GM18505 (cell line): ENCODE measurements at regions not wholly inside any gene's neighbourhood (a gene's known extent, or its start where the extent isn't known, plus 50 kb on each side); places are given as distances from the start of the nearest gene placed in this dataset.

ENCODE experiments used
- ATAC-seq: cut with Tn5 transposase; IDR thresholded peaks from one replicate; pipeline ENCODE4 v1.9.1; 2021; ENCODE audit not compliant: unreplicated experiment
- POLR2A ChIP-seq: IDR thresholded peaks from 4 replicates; pipeline ENCODE4 v1.6.1; 2011; ENCODE audit warnings: borderline replicate concordance; ENCODE audit not compliant: insufficient read depth, insufficient read length; ENCODE audit errors: extremely low read depth

DNA sequence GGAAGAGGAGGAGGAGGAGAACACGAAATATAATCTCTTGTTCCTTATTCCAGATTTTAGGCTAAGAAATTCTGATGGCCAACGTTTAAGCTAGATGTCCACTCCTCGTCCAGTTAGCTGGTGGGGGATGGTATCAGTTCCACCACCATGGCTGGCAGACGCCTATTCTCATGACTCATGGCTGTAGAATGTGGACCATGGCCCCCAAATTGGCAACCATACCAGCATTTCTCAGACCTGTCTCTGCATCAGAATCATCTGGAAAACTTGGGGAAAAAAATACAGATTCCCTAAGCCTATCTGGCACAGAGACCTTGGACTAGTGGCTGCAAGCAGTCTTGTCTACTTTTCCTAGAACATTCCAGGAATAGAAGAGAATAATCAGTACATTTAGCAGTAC, 267.7 kb upstream of the SIX2 start:
- no peak for TF ChIP-seq POLR2A
- no peak for ATAC-seq

DNA sequence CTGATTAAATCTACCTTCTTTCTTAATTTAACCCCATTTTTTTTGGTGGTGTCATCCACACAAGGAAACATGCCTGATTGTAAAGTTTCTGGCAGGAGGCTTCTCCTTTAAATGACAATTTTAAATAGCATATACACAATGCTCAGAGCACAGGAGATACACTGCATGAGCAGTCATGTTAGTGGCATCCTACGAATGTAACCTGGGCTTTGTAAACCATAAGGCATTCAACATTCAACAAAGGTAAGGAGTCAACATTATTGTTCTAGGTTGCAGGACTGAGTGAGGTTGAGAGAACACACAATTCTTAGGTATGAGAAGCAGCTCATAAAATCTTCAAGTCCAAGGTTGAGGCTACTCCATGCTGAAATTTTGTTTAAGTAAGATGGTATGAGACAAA, 266.6 kb upstream of the SIX2 start:
- no peak for ATAC-seq
- TF ChIP-seq POLR2A: no peak

DNA sequence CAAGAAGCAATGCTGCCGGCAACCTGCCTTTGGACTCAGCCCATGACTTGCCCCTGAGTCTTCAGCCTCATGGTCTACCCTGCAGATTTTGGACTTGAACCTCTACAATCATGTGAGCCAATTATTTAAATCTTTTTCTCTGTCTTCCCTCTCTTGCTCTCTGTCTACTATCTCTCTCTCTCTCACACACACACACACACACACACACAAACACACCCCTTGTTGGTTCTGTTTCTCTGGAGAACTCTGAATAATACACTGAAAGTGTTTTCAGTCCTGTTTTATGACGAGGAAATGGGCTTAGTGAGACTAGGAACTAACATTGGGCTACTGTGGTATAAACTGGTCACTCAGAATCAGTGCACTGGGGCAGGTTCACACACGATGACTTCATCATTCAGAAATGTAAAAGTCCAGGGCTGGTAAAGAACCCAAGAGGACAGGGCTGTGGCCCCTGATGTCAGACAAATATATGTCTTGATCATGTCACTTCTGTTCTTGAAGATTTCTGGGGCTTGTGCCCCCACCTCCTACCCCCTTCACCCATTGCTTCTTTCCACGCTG, 266.1 kb upstream of the SIX2 start:
- ATAC-seq: no peak
- TF ChIP-seq POLR2A: no peak

DNA sequence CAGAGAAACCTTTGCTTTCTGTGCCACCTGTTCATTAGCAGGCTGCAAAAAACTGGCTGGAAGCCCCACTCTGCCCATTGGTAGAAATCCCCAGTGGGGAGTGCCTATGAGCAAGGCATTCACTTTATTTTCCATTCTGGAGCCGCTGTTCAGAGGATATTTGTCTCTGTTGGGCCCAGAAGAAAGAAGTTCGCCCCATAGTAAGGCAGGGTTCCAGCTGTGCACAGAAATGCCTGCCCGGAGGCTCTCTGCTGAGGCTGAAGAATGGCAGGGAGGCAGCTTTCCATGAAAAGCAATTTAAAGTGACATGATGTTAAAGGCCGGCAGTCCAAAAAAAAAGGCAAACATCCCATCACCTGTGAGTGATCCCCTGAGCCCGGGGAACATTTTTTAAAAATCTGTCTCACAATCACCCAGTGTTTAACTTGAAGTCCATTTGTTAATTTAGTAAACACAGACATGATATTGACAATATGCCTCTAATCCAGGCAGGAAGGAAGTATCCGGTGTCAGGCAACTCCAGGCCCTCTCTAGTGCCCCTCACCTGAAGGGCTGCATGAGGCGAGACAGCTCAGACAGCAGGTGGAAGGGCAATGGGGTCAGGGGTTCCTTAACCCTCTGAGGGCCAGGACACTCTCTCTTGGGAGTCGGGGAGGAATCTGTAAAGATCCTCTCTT, 265.1 kb upstream of the SIX2 start:
- no peak for TF ChIP-seq POLR2A
- no peak for ATAC-seq

DNA sequence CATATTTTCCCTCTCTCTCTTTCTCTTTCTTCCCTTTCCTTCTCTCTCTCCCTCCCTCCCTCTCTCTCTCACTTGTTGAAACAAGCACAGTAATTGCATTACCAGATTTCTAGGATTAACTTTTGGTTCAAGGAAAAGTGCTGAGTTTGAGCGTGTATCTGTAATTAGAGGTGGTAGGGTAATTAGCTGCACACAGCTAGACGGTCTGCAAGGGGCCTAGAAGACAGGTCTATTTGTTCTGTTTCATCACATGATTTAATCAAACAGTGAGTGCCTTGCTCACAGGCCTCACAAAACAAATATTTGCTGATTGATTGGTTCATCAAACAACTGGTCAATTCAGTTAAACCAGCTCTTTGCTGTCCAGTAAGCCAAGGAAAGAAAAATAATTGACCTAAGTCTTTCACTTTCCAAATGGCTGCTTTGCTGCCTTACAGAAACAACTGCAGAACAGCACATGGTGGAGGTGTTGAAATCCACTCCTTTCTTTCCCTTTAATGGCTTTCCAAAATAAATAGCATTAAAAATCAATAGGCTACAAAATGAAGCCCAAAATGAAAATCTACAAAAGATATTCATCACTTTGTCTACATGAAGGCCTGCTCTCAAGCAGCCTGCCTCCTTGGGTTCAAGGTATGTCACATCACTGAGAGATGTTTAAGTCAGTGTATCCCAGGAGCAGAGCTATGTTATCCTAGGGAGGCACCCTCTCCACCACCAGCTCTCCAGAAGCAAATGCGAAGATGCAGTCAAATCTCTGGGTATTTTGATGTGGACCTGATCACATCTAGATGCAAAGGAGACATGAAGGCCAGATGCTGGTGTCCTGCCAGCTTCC, 264.4 kb upstream of the SIX2 start:
- TF ChIP-seq POLR2A: no peak
- no peak for ATAC-seq

DNA sequence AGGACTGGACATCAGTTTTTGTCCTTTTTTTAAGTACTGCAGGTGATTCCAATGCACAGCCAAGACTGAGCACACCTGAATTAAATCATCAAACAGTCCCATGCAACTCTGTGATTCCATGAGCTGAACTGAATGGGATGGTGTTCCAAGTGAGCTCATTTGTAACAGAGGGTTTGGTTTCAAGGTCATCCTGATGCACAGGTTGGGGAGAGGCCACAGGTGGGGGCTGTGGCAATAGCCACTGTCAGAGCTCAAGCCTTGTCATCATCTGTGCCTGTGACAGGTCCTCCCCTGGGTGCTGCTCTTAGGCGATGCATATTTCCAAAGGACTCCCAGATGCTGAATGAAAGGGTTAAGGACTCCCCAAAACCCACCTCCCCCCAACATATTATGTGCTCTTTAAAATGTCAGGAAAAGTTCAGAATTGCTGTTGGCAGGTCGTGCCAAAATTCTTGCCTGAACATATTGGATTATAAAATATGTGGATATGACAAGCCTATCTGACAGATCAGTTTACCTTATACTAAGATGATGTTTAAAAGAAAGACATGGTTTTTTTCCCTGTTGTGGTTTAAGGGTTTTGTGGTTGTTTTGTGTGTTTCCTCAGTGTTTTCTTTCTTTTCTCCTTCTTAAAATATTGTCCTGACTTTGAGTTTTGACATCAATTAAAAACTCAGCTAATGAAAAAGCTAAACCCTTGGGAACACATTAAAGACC, 263.5 kb upstream of the SIX2 start:
- ATAC-seq: no peak
- TF ChIP-seq POLR2A: no peak

DNA sequence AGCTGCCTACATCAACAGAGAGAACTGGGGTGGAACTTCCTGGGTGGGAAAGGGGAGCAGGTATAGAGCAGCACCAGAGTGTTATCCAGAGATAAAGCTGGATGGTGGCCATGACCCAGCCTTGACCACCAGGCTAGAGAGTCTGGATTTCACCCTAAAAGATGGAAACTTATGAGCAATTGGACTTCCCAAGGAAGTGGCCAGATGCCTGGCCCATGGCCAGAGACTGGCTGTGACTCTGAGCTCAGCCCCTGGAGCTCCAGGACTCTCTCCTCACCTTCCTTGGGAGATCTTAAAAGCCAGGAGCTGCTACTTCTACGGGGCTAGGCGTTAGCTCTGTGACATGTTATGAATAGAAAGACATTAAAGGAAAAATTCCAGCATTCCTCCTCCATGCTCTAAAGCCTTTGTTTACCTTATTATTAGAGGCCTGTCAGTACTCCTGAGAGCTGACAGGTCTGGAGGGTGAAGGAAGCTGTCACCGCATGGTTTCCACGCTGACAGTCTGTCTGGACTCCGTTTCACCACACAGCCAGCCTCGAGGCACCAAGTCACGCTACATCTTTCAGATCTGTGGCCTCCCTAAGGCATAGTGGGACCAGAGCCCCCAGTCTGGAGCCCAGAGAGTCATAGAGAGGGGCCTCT, 260.0 kb upstream of the SIX2 start:
- ATAC-seq: no peak
- no peak for TF ChIP-seq POLR2A

DNA sequence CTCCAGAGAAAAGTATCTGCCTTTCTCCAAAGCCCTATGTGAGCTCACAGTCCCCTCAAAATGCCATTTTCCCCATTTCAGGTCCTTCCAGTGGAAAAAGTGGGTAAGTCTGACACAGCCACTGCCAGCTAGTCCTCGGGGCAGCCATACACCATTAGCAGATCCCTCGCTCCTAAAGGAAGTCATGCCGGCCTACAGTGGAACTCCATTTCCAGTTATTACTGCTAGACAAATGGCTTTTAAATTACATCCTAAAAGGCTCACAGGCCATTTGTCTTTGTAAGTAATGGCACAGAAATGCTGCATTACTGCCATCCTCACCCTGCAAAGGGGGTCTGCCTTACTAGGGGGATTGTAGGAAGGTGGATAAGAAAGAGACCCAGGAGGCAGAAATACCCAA, 259.4 kb upstream of the SIX2 start:
- no peak for ATAC-seq
- TF ChIP-seq POLR2A: no peak

DNA sequence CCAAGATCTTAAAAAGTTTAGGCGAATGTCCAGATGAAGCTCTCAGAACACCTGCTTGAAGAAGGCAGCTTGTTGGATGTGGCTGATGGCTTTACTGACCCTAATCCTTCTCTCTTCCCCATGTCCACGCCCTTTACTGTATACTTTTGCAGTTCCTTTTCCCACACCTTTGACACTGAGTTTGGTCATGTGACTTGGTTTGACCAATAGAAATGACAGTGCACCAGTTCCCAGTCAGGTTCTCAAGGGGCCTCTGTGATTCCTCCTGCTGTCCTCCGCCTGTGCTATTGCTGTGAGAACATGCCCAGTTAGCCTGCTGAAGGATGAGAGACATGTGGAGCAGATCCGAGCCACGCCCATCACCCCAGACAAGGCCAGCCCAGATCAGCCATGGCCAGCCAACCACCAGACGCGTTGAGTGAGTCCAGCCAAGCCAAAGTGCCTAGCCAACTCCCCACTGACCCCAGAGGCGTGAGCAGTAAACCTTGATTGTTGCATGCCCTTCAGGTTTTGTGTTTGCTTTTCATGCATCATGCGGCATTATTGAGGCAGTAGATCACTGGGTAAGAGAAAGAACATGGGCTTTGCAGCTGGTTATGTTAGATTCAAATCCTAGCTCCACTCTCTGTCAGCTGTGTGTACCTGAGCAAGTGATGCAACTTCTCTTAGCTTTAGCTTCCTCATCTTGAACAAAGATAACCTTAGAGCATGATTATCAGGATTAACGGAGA, 258.0 kb upstream of the SIX2 start:
- no peak for ATAC-seq
- TF ChIP-seq POLR2A: no peak

DNA sequence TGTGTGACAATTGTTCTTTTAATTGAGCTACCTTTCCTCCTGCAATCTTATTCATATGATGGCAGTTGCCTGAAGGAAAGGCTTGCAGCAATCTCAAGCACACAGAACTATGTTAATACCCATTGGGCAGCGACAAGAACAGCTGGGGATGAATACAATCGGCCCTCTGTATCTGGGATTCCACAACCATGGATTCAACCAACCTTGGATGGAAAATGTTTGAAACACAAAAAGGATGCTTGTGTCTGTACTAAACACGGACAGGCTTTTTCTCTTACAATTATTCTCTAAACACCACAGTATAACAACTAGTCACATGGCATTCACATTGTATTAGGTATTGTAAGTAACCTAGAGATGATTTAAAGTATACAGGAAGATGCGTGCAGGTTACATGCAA, 256.1 kb upstream of the SIX2 start:
- ATAC-seq: no peak
- TF ChIP-seq POLR2A: no peak

DNA sequence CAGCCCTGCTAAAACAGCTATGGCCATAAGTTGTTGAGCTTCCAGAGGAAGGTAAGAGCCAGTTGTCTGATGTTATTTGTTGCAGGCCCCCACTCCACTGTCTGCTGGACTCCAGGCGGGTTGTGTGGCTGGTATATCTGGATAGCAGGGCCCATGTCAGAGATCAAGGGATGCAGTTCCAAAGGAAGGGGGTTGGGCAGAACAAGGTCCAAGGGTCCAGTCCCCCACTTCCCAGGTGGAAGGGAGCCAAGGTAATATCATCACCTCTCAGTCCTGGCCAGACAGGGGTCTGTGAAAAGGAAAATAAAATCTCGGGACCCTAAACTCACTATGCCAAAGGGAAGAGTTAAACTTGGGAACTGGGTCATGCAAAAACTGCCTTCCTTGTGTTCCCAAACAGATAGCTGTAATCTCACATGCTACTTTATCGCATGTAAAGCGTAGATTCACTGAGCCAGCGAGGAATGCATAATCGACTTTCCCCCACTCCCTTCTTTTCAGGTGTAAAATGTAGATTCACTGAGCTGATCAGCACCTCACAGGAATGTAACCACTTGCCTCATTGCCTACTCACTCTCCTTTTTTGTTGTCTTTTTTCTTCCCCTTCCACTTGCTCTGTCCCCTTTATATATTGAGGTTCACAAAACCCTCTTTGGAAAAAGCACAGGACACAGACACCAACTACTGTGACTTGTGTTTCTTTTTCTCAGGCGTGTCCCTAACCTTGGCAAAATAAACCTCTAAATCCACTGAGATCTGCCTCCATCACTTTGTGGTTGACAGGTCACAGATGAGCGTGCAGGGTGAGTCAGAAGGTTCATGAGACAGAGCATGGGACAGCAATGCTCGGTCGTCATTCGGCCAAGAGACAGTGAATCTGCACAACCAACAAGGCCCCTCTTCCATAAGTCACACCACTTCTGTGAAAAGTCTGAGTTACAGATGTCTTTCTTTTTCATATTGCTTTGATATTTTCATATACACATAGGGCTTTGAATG, 255.3 kb upstream of the SIX2 start:
- TF ChIP-seq POLR2A: no peak
- no peak for ATAC-seq
